Erythroblast (primary cell): ENCODE measurements at regions not wholly inside any gene's neighbourhood (a gene's known extent, or its start where the extent isn't known, plus 50 kb on each side); places are given as distances from the start of the nearest gene placed in this dataset.

Source experiments
- GATA1 ChIP-seq: IDR thresholded peaks from 2 replicates; pipeline ENCODE4 v1.6.1; 2011; ENCODE audit warnings: low read depth, mild to moderate bottlenecking, control low read depth, low read length, moderate library complexity
- POLR2A ChIP-seq: IDR thresholded peaks from 2 replicates; pipeline ENCODE4 v1.6.1; 2011; ENCODE audit warnings: mild to moderate bottlenecking, low read length

DNA sequence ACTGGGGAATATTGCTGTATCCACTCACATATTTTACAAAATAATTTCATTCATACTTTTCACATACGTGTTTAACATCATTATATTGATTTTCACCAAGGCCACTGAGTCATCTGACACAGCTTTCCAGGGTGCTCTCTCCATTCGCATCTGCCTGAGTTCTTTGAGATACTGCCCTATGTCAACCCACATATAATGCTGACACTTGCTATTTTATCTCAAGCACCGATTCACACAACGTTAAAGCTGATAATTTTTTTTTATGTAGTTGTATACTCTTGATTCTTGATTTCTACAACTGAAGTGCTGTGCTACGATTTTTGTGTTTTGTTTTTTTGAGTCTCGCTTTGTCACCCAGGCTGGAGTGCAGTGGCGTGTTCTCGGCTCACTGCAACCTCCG, 249.8 kb upstream of the CDIN1 start:
- TF ChIP-seq POLR2A (no peak), GATA1 (no peak)
